Retinal pigment epithelial cell (primary cell): ENCODE measurements at regions not wholly inside any gene's neighbourhood (a gene's known extent, or its start where the extent isn't known, plus 50 kb on each side); places are given as distances from the start of the nearest gene placed in this dataset.

Experiments used
- DNase-seq: peaks from one replicate; pipeline ENCODE4 v3.0.0-alpha.2; 2010; ENCODE audit warnings: low read depth
- H3K4me3 ChIP-seq: 2 replicates; pipeline ENCODE4 v1.5.1; 2011; ENCODE audit warnings: mild to moderate bottlenecking, low read length, control low read depth, moderate library complexity
- CTCF ChIP-seq: conservative IDR thresholded peaks from 2 replicates; pipeline ENCODE4 v1.5.1; 2011; ENCODE audit warnings: low read depth, low read length, control low read depth, inconsistent platforms

- no peak for DNase-seq
- no peak overlapping the region for H3K4me3 ChIP-seq
- no peak for TF ChIP-seq CTCF
Measured at GRCh38 chr1:30061292-30062220, 661.8 kb downstream of the MATN1 start.

- no peak for TF ChIP-seq CTCF
Measured at GRCh38 chr1:30060738-30061137, 662.6 kb downstream of the MATN1 start.

GRCh38 chr1:30058970-30059369 is 664.4 kb downstream of the MATN1 start:
- H3K4me3 ChIP-seq, result no peak overlapping the region
- TF ChIP-seq CTCF, result no peak
- DNase-seq, result no peak

More at GRCh38 chr1:30060738-30061137, 662.6 kb downstream of the MATN1 start:
- H3K4me3 ChIP-seq, result no peak overlapping the region
- no peak for DNase-seq

- TF ChIP-seq CTCF, result no peak
- DNase-seq, result no peak
- H3K4me3 ChIP-seq, result no peak overlapping the region
Measured at GRCh38 chr1:30054126-30054525, 669.3 kb downstream of the MATN1 start.

GRCh38 chr1:30052178-30052577 is 671.2 kb downstream of the MATN1 start:
- TF ChIP-seq CTCF, result no peak

GRCh38 chr1:30051777-30052176 is 671.6 kb downstream of the MATN1 start:
- H3K4me3 ChIP-seq, result no peak overlapping the region
- TF ChIP-seq CTCF, result no peak
- DNase-seq, result no peak

More at GRCh38 chr1:30052178-30052577, 671.2 kb downstream of the MATN1 start:
- DNase-seq, result no peak
- no peak overlapping the region for H3K4me3 ChIP-seq

- TF ChIP-seq CTCF, result no peak
- no peak overlapping the region for H3K4me3 ChIP-seq
- no peak for DNase-seq
Measured at GRCh38 chr1:30049748-30050296, 673.6 kb downstream of the MATN1 start.
